ENCODE measurements at regions not wholly inside any gene's neighbourhood (a gene's known extent, or its start where the extent isn't known, plus 50 kb on each side); places are given as distances from the start of the nearest gene placed in this dataset.
A peak's percentile ranks its signal among the peaks of the same experiment; 100 is the strongest.

GRCh38 chr9:96122751-96123150 lies 179.2 kb downstream of the HSD17B3 start:
- no peak overlapping the region for H3K27ac ChIP-seq
- TF ChIP-seq CTCF (conservative IDR thresholded peaks at IDR 0.05) (no peak), ZFX (IDR thresholded peaks at IDR 0.05) (no peak)

DNA sequence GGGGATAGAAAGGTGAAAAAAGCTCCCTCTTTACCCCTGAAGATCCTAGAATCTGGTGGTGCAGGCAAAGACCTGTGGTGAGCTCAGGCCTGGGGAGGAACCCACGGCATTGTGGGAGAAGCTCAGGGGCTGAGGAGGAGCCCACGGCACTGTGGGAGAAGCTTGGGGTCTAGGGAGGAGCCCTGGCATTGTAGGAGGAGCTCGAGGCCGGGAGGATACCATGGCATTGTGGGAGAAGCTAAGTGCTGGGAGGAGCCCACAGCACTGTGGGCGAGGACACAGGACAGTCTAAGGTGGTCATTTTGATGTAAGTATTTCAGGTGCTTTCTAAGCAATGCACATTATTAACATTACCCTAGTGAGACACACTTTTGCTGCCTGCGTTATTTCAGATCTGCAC lies 179.7 kb downstream of the HSD17B3 start:
- TF ChIP-seq CTCF (conservative IDR thresholded peaks at IDR 0.05) (no peak), ZFX (IDR thresholded peaks at IDR 0.05) (no peak)
- H3K27ac ChIP-seq = no peak overlapping the region

DNA sequence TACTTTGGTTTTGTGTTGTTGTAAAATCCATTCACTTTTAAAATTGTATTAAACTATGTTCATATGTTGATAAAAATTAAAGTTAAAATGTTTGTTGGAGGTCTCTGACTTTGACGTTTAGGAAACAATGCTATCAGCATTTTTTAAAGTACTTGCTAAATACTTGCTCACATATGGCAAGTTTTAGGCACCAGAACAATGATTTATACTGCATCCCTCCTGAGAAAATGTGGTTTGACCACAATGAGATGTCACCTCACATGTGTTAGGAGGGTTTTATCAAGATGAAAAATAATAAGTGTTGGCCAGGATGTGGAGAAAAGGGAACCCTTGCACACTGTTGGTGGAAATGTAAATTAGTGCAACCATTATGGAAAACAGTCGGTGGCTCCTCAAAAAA lies 180.8 kb downstream of the HSD17B3 start:
- TF ChIP-seq ZFX (IDR thresholded peaks at IDR 0.05) (no peak), CTCF (conservative IDR thresholded peaks at IDR 0.05) (no peak)
- H3K27ac ChIP-seq = no peak overlapping the region

DNA sequence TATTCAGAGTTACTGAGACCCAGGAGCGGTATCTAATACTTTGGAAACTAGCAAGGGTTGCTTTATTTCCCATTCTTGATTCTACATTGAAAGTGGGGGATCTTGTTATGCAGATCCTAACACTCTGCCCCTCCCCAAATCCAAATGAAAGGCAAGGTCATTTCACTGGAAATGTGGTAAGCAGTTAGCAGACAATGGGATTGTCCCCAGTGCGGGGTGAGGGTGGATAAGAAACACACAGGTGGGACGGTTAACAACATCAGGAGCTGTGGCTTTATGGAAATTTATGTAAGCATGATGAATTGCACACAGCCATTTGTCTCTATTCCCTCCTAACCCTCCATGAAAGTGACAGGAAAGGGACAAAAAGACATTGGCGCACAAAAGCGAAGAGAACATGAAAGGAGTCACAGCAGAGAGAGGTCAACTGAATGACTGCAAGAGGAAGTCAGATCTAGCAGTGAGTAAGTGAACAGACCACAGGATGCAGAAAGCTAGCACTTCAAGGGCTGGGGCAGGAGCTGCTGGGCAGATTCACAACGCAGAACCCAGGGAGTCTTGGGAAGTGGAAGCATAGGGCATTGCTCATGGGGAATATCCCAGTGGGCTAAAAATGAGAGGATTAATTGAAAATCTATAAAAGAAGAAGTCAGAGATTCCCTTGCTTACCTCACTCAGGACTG lies 184.4 kb downstream of the HSD17B3 start:
- no peak for TF ChIP-seq CTCF (conservative IDR thresholded peaks at IDR 0.05)
- no peak for TF ChIP-seq ZFX (IDR thresholded peaks at IDR 0.05)
- no peak overlapping the region for H3K27ac ChIP-seq

DNA sequence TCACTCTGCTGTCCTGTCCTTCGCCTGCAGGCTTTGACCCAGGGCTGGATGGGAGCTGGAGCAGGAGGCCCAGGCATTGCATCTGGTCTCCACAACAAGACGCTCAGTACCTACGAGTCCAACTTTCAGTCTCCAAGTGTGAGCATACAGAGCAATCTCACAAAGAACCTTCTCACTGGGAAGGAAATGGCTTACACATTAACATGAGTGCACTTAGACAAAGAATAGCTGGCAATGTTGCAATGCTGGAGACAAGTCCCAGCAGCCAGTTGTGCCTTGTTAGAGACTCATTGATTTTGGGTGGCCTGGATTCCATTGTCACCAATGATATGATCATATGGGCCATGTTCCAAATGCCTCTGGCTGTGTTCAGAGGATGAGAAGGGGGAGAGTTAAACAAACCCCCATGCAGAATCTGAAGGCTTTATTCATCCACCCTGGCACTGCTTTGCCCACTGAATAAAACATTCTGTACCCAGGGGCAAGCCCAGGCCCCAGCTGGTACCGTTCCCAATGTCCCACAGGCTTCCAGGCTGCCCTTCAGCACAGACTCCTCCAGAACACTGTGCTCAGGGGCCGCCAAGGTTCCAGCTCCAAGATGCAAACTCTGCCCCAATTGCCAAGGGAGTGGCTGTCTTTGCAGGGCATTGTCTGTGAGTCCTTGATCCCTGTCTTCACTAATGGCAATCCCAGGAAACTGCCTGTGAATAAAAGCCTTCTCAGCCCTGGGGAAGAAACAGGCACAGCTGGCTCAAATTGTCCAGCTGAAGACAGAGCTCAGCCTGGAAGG lies 185.5 kb downstream of the HSD17B3 start:
- TF ChIP-seq ZFX (IDR thresholded peaks at IDR 0.05) (no peak), CTCF (conservative IDR thresholded peaks at IDR 0.05) (no peak)

DNA sequence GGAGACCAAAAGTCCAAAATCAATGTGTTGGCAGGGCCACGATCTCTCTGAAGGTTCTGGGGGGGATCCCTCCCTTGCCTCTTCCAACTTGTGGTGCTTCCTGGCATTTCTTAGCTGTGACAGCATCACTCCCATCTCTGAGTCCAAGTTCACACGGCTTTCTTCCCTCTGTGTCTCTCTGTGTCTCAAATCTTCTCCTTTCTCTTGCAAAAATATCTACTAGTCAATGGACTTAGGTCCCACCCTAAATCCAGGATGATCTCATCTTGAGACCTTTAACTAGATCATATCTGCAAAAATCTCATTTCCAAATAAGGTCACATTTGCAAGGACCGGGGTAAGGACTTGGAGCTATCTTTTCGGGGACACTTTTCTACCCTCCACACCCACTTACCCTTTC lies 186.1 kb downstream of the HSD17B3 start:
- no peak overlapping the region for H3K27ac ChIP-seq
- no peak for TF ChIP-seq ZFX (IDR thresholded peaks at IDR 0.05)
- no peak for TF ChIP-seq CTCF (conservative IDR thresholded peaks at IDR 0.05)

More for the DNA sequence above, 185.5 kb downstream of the HSD17B3 start:
- H3K27ac ChIP-seq = no peak overlapping the region

- TF ChIP-seq ZFX (IDR thresholded peaks at IDR 0.05) = no peak
- peak; percentile 16 for TF ChIP-seq CTCF (conservative IDR thresholded peaks at IDR 0.05)
- no peak overlapping the region for H3K27ac ChIP-seq
Observed at GRCh38 chr9:96113032-96113431, 188.9 kb downstream of the HSD17B3 start.

Measured in C4-2B (cell line).